ENCODE measurements at regions not wholly inside any gene's neighbourhood (a gene's known extent, or its start where the extent isn't known, plus 50 kb on each side); places are given as distances from the start of the nearest gene placed in this dataset.
A peak's percentile ranks its signal among the peaks of the same experiment; 100 is the strongest.

GRCh38 chrX:13266641-13267345, 53.1 kb downstream of the ATXN3L start:
- Histone ChIP-seq H3K4me1 (ENCODE audit: control insufficient read depth in 2 of 2, insufficient read depth in 2 of 2, low read length in 2 of 2) (no peaks in the 10 kb centered on the region), H3K27me3 (ENCODE audit: control insufficient read depth in 2 of 2, insufficient read depth in 2 of 2, low read length in 2 of 2) (no peaks in the 10 kb centered on the region), H3K9ac (ENCODE audit: low read depth in 1 of 2, low read length in 2 of 2) (no peak overlapping the region), H3K4me3 (ENCODE audit: low read length in 2 of 2) (no peak overlapping the region), H3K36me3 (ENCODE audit: control insufficient read depth in 2 of 2, insufficient read depth in 2 of 2, low read length in 2 of 2) (no peaks in the 10 kb centered on the region), H3K27ac (ENCODE audit: low read depth in 2 of 2, low read length in 2 of 2) (no peak overlapping the region), H3K9me3 (ENCODE audit: control insufficient read depth in 2 of 2, low read length in 2 of 2) (no peaks in the 10 kb centered on the region)

GRCh38 chrX:13265549-13266132, 54.2 kb downstream of the ATXN3L start:
- H3K9ac ChIP-seq (ENCODE audit: low read depth in 1 of 2, low read length in 2 of 2): no peak overlapping the region
- H3K27ac ChIP-seq (ENCODE audit: low read depth in 2 of 2, low read length in 2 of 2): peak overlapping the region; percentile 4 to 41
- peaks cover 0 to 4% of the 10 kb centered on the region in 2 donors for H3K4me1 ChIP-seq (ENCODE audit: control insufficient read depth in 2 of 2, insufficient read depth in 2 of 2, low read length in 2 of 2)
- no peaks in the 10 kb centered on the region for H3K27me3 ChIP-seq (ENCODE audit: control insufficient read depth in 2 of 2, insufficient read depth in 2 of 2, low read length in 2 of 2)
- H3K9me3 ChIP-seq (ENCODE audit: control insufficient read depth in 2 of 2, low read length in 2 of 2): no peaks in the 10 kb centered on the region
- no peak overlapping the region for H3K4me3 ChIP-seq (ENCODE audit: low read length in 2 of 2)
- H3K36me3 ChIP-seq (ENCODE audit: control insufficient read depth in 2 of 2, insufficient read depth in 2 of 2, low read length in 2 of 2): no peaks in the 10 kb centered on the region

- Histone ChIP-seq H3K9me3 (ENCODE audit: control insufficient read depth in 2 of 2, low read length in 2 of 2) (no peaks in the 10 kb centered on the region), H3K4me1 (ENCODE audit: control insufficient read depth in 2 of 2, insufficient read depth in 2 of 2, low read length in 2 of 2) (peaks cover 0 to 8% of the 10 kb centered on the region in 2 donors), H3K27ac (ENCODE audit: low read depth in 2 of 2, low read length in 2 of 2) (peak overlapping the region; percentile 4 to 41), H3K4me3 (ENCODE audit: low read length in 2 of 2) (no peak overlapping the region), H3K27me3 (ENCODE audit: control insufficient read depth in 2 of 2, insufficient read depth in 2 of 2, low read length in 2 of 2) (no peaks in the 10 kb centered on the region), H3K9ac (ENCODE audit: low read depth in 1 of 2, low read length in 2 of 2) (no peak overlapping the region), H3K36me3 (ENCODE audit: control insufficient read depth in 2 of 2, insufficient read depth in 2 of 2, low read length in 2 of 2) (no peaks in the 10 kb centered on the region)
These were observed 54.7 kb downstream of the ATXN3L start for GRCh38 chrX:13265111-13265510.

- Histone ChIP-seq H3K4me1 (ENCODE audit: control insufficient read depth in 2 of 2, insufficient read depth in 2 of 2, low read length in 2 of 2) (peaks cover 0 to 9% of the 10 kb centered on the region in 2 donors), H3K4me3 (ENCODE audit: low read length in 2 of 2) (no peak overlapping the region), H3K9me3 (ENCODE audit: control insufficient read depth in 2 of 2, low read length in 2 of 2) (no peaks in the 10 kb centered on the region), H3K27me3 (ENCODE audit: control insufficient read depth in 2 of 2, insufficient read depth in 2 of 2, low read length in 2 of 2) (no peaks in the 10 kb centered on the region), H3K27ac (ENCODE audit: low read depth in 2 of 2, low read length in 2 of 2) (no peak overlapping the region), H3K36me3 (ENCODE audit: control insufficient read depth in 2 of 2, insufficient read depth in 2 of 2, low read length in 2 of 2) (no peaks in the 10 kb centered on the region), H3K9ac (ENCODE audit: low read depth in 1 of 2, low read length in 2 of 2) (no peak overlapping the region)
These were observed 56.1 kb downstream of the ATXN3L start for GRCh38 chrX:13263560-13264251.

- peak overlapping the region; percentile 62 to 65 for H3K27ac ChIP-seq (ENCODE audit: low read depth in 2 of 2, low read length in 2 of 2)
- H3K9me3 ChIP-seq (ENCODE audit: control insufficient read depth in 2 of 2, low read length in 2 of 2): no peaks in the 10 kb centered on the region
- H3K9ac ChIP-seq (ENCODE audit: low read depth in 1 of 2, low read length in 2 of 2): no peak overlapping the region
- H3K36me3 ChIP-seq (ENCODE audit: control insufficient read depth in 2 of 2, insufficient read depth in 2 of 2, low read length in 2 of 2): no peaks in the 10 kb centered on the region
- peaks cover 0 to 12% of the 10 kb centered on the region in 2 donors for H3K4me1 ChIP-seq (ENCODE audit: control insufficient read depth in 2 of 2, insufficient read depth in 2 of 2, low read length in 2 of 2)
- peaks cover 0 to 3% of the 10 kb centered on the region in 2 donors for H3K27me3 ChIP-seq (ENCODE audit: control insufficient read depth in 2 of 2, insufficient read depth in 2 of 2, low read length in 2 of 2)
- no peak overlapping the region for H3K4me3 ChIP-seq (ENCODE audit: low read length in 2 of 2)
These were observed 58.5 kb downstream of the ATXN3L start for GRCh38 chrX:13261348-13261747.

GRCh38 chrX:13260598-13260997, 59.3 kb downstream of the ATXN3L start:
- H3K27ac ChIP-seq (ENCODE audit: low read depth in 2 of 2, low read length in 2 of 2): peak overlapping the region; percentile 62 to 65
- no peak overlapping the region for H3K4me3 ChIP-seq (ENCODE audit: low read length in 2 of 2)
- H3K27me3 ChIP-seq (ENCODE audit: control insufficient read depth in 2 of 2, insufficient read depth in 2 of 2, low read length in 2 of 2): peaks cover 0 to 3% of the 10 kb centered on the region in 2 donors
- H3K4me1 ChIP-seq (ENCODE audit: control insufficient read depth in 2 of 2, insufficient read depth in 2 of 2, low read length in 2 of 2): peaks cover 0 to 12% of the 10 kb centered on the region in 2 donors
- no peaks in the 10 kb centered on the region for H3K9me3 ChIP-seq (ENCODE audit: control insufficient read depth in 2 of 2, low read length in 2 of 2)
- H3K9ac ChIP-seq (ENCODE audit: low read depth in 1 of 2, low read length in 2 of 2): no peak overlapping the region
- H3K36me3 ChIP-seq (ENCODE audit: control insufficient read depth in 2 of 2, insufficient read depth in 2 of 2, low read length in 2 of 2): no peaks in the 10 kb centered on the region

GRCh38 chrX:13258725-13259124, 61.1 kb downstream of the ATXN3L start:
- H3K4me3 ChIP-seq (ENCODE audit: low read length in 2 of 2): no peak overlapping the region
- H3K27me3 ChIP-seq (ENCODE audit: control insufficient read depth in 2 of 2, insufficient read depth in 2 of 2, low read length in 2 of 2): peaks cover 0 to 3% of the 10 kb centered on the region in 2 donors
- H3K9me3 ChIP-seq (ENCODE audit: control insufficient read depth in 2 of 2, low read length in 2 of 2): no peaks in the 10 kb centered on the region

GRCh38 chrX:13258052-13258444, 61.8 kb downstream of the ATXN3L start:
- H3K4me3 ChIP-seq (ENCODE audit: low read length in 2 of 2): no peak overlapping the region
- H3K9me3 ChIP-seq (ENCODE audit: control insufficient read depth in 2 of 2, low read length in 2 of 2): no peaks in the 10 kb centered on the region
- H3K4me1 ChIP-seq (ENCODE audit: control insufficient read depth in 2 of 2, insufficient read depth in 2 of 2, low read length in 2 of 2): peaks cover 0 to 12% of the 10 kb centered on the region in 2 donors
- no peak overlapping the region for H3K27ac ChIP-seq (ENCODE audit: low read depth in 2 of 2, low read length in 2 of 2)
- H3K27me3 ChIP-seq (ENCODE audit: control insufficient read depth in 2 of 2, insufficient read depth in 2 of 2, low read length in 2 of 2): peaks cover 0 to 3% of the 10 kb centered on the region in 2 donors
- H3K9ac ChIP-seq (ENCODE audit: low read depth in 1 of 2, low read length in 2 of 2): no peak overlapping the region
- no peaks in the 10 kb centered on the region for H3K36me3 ChIP-seq (ENCODE audit: control insufficient read depth in 2 of 2, insufficient read depth in 2 of 2, low read length in 2 of 2)

More at GRCh38 chrX:13258725-13259124, 61.1 kb downstream of the ATXN3L start:
- no peaks in the 10 kb centered on the region for H3K36me3 ChIP-seq (ENCODE audit: control insufficient read depth in 2 of 2, insufficient read depth in 2 of 2, low read length in 2 of 2)
- H3K27ac ChIP-seq (ENCODE audit: low read depth in 2 of 2, low read length in 2 of 2): no peak overlapping the region
- peaks cover 0 to 12% of the 10 kb centered on the region in 2 donors for H3K4me1 ChIP-seq (ENCODE audit: control insufficient read depth in 2 of 2, insufficient read depth in 2 of 2, low read length in 2 of 2)
- no peak overlapping the region for H3K9ac ChIP-seq (ENCODE audit: low read depth in 1 of 2, low read length in 2 of 2)

GRCh38 chrX:13257223-13258051, 62.4 kb downstream of the ATXN3L start:
- no peak overlapping the region for H3K9ac ChIP-seq (ENCODE audit: low read depth in 1 of 2, low read length in 2 of 2)
- peaks cover 0 to 12% of the 10 kb centered on the region in 2 donors for H3K4me1 ChIP-seq (ENCODE audit: control insufficient read depth in 2 of 2, insufficient read depth in 2 of 2, low read length in 2 of 2)
- H3K4me3 ChIP-seq (ENCODE audit: low read length in 2 of 2): no peak overlapping the region

More at GRCh38 chrX:13257223-13258051, 62.4 kb downstream of the ATXN3L start:
- no peaks in the 10 kb centered on the region for H3K36me3 ChIP-seq (ENCODE audit: control insufficient read depth in 2 of 2, insufficient read depth in 2 of 2, low read length in 2 of 2)
- H3K9me3 ChIP-seq (ENCODE audit: control insufficient read depth in 2 of 2, low read length in 2 of 2): no peaks in the 10 kb centered on the region
- H3K27ac ChIP-seq (ENCODE audit: low read depth in 2 of 2, low read length in 2 of 2): no peak overlapping the region
- peaks cover 0 to 3% of the 10 kb centered on the region in 2 donors for H3K27me3 ChIP-seq (ENCODE audit: control insufficient read depth in 2 of 2, insufficient read depth in 2 of 2, low read length in 2 of 2)
